Neural cell (in vitro differentiated cells): ENCODE measurements at regions not wholly inside any gene's neighbourhood (a gene's known extent, or its start where the extent isn't known, plus 50 kb on each side); places are given as distances from the start of the nearest gene placed in this dataset.

Experiments used
- H2AFZ ChIP-seq: fragments of 200-600, 300-800 bp; sonication (generic), shearing (Covaris generic); 2 replicates; pipeline ENCODE4 v1.6.0; 2014; ENCODE audit warnings: low read depth, mild to moderate bottlenecking, antibody characterized with exemption, low read length, moderate library complexity
- H3F3A ChIP-seq: fragments of 200-600 bp; shearing (Covaris generic); 2 replicates; pipeline ENCODE4 v1.6.1; 2016; ENCODE audit warnings: mild to moderate bottlenecking, moderate library complexity, mixed read lengths, antibody characterized with exemption, low read length; ENCODE audit not compliant: insufficient read depth, poor library complexity, severe bottlenecking
- H3K27ac ChIP-seq: fragments of 200-600, 300-800 bp; sonication (generic), shearing (Covaris generic); 2 replicates; pipeline ENCODE4 v1.5.1; 2014; ENCODE audit warnings: mild to moderate bottlenecking, low read length, moderate library complexity
- H3K27me3 ChIP-seq: fragments of 300-800, 200-600 bp; sonication (generic), shearing (Covaris generic); 2 replicates; pipeline ENCODE4 v1.6.0; 2014; ENCODE audit warnings: mild to moderate bottlenecking, low read depth, low read length, moderate library complexity; ENCODE audit not compliant: insufficient read depth
- H3K36me3 ChIP-seq: fragments of 300-800, 200-600 bp; sonication (generic), shearing (Covaris generic); 2 replicates; pipeline ENCODE4 v1.5.1; 2014; ENCODE audit warnings: mild to moderate bottlenecking, antibody characterized with exemption, low read length, moderate library complexity; ENCODE audit not compliant: insufficient read depth
- H3K4me2 ChIP-seq: fragments of 300-800, 200-600 bp; sonication (generic), shearing (Covaris generic); 2 replicates; pipeline ENCODE4 v1.6.0; 2014; ENCODE audit warnings: mild to moderate bottlenecking, low read length
- H3K4me3 ChIP-seq: fragments of 300-800, 200-600 bp; sonication (generic), shearing (Covaris generic); 2 replicates; pipeline ENCODE4 v1.5.1; 2014; ENCODE audit warnings: mild to moderate bottlenecking, low read length, moderate library complexity
- H3K79me2 ChIP-seq: fragments of 200-600 bp; shearing (Covaris generic); replicated peaks from 2 replicates; pipeline ENCODE4 v1.6.0; 2014; ENCODE audit warnings: mild to moderate bottlenecking, low read length, moderate library complexity; ENCODE audit not compliant: insufficient read depth
- H3K9ac ChIP-seq: fragments of 300-800, 200-600 bp; sonication (generic), shearing (Covaris generic); 2 replicates; pipeline ENCODE4 v1.6.1; 2016; ENCODE audit warnings: mild to moderate bottlenecking, low read length, mixed read lengths
- H3K9me2 ChIP-seq: fragments of 200-600 bp; shearing (Covaris generic); 2 replicates; pipeline ENCODE4 v1.6.1; 2016; ENCODE audit warnings: mild to moderate bottlenecking, low read length, mixed read lengths; ENCODE audit not compliant: insufficient read depth
- H3K9me3 ChIP-seq: fragments of 200-600, 300-800 bp; sonication (generic), shearing (Covaris generic); 2 replicates; pipeline ENCODE4 v1.6.1; 2016; ENCODE audit warnings: mild to moderate bottlenecking, mixed run types, low read length, moderate library complexity, mixed read lengths
- H4K20me1 ChIP-seq: fragments of 200-600 bp; shearing (Covaris generic); 2 replicates; pipeline ENCODE4 v1.6.1; 2016; ENCODE audit warnings: mild to moderate bottlenecking, mixed run types; ENCODE audit not compliant: insufficient read depth
- EP300 ChIP-seq: fragments of 450-650 bp; conservative IDR thresholded peaks from 2 replicates; pipeline ENCODE4 v1.6.1; 2014; ENCODE audit warnings: antibody characterized with exemption, mild to moderate bottlenecking, moderate library complexity; ENCODE audit not compliant: poor library complexity, severe bottlenecking
- EZH2 ChIP-seq: fragments of 200-600, 300-800 bp; shearing (Covaris generic), sonication (generic); IDR thresholded peaks from 2 replicates; pipeline ENCODE4 v1.6.1; 2014; ENCODE audit warnings: antibody characterized with exemption, low read length, borderline replicate concordance, mild to moderate bottlenecking; ENCODE audit not compliant: insufficient read depth, poor library complexity, severe bottlenecking
- MXI1 ChIP-seq: fragments of 450-650 bp; conservative IDR thresholded peaks from 2 replicates; pipeline ENCODE4 v1.6.1; 2014; ENCODE audit warnings: antibody characterized with exemption, mild to moderate bottlenecking; ENCODE audit not compliant: poor library complexity, severe bottlenecking
- POLR2AphosphoS5 ChIP-seq: IDR thresholded peaks from 2 replicates; pipeline ENCODE4 v1.6.1; 2012
- RAD21 ChIP-seq: fragments of 450-650 bp; conservative IDR thresholded peaks from 2 replicates; pipeline ENCODE4 v1.6.1; 2014; ENCODE audit warnings: antibody characterized with exemption, mild to moderate bottlenecking, moderate library complexity
- REST ChIP-seq: IDR thresholded peaks from 2 replicates; pipeline ENCODE4 v1.6.1; 2012; ENCODE audit warnings: borderline replicate concordance
- SMC3 ChIP-seq: fragments of 450-650 bp; conservative IDR thresholded peaks from 2 replicates; pipeline ENCODE4 v1.6.1; 2014; ENCODE audit warnings: antibody characterized with exemption, mild to moderate bottlenecking, moderate library complexity; ENCODE audit not compliant: poor library complexity
- TAF1 ChIP-seq: IDR thresholded peaks from 2 replicates; pipeline ENCODE4 v1.6.1; 2012; ENCODE audit warnings: low read depth
- TF ChIP-seq, protein P1 (sequence below): fragments of 450-650 bp; IDR thresholded peaks from 2 replicates; pipeline ENCODE4 v1.5.1; 2014; ENCODE audit warnings: antibody characterized with exemption, mild to moderate bottlenecking, moderate library complexity; ENCODE audit not compliant: poor library complexity, severe bottlenecking

DNA sequence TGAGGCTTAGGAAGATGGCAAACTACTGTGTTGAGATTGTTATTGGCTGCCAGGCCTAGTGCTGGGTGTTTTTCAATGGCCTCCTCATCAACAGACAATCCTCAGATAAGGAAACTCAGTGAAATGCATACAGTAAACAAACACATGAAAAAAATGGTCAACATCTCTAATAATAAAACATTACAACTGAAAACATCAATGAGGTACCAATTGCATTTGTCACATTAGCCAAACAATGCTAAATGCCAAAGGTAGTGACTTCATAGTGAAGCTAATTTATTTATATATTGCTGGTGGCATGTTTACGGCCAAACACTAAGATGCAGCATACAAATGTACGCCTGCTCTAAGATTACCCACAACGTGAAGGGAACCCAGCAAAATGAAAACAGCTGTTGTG is 224.0 kb upstream of the UBL3 start:
- H3K79me2 ChIP-seq: no peaks in the 10 kb centered on the region
- H3K9me3 ChIP-seq: no peaks in the 10 kb centered on the region
- no peak overlapping the region for H3K4me3 ChIP-seq
- no peaks in the 10 kb centered on the region for H4K20me1 ChIP-seq
- no peaks in the 10 kb centered on the region for H3K36me3 ChIP-seq
- H3K9me2 ChIP-seq: no peaks in the 10 kb centered on the region
- no peaks in the 10 kb centered on the region for H3F3A ChIP-seq
- H2AFZ ChIP-seq: no peak overlapping the region
- TF ChIP-seq MXI1 (no peak), TAF1 (no peak), POLR2AphosphoS5 (no peak), SMC3 (no peak), REST (no peak), EP300 (no peak), EZH2 (no peak), RAD21 (no peak)
- TF ChIP-seq, protein P1, sequence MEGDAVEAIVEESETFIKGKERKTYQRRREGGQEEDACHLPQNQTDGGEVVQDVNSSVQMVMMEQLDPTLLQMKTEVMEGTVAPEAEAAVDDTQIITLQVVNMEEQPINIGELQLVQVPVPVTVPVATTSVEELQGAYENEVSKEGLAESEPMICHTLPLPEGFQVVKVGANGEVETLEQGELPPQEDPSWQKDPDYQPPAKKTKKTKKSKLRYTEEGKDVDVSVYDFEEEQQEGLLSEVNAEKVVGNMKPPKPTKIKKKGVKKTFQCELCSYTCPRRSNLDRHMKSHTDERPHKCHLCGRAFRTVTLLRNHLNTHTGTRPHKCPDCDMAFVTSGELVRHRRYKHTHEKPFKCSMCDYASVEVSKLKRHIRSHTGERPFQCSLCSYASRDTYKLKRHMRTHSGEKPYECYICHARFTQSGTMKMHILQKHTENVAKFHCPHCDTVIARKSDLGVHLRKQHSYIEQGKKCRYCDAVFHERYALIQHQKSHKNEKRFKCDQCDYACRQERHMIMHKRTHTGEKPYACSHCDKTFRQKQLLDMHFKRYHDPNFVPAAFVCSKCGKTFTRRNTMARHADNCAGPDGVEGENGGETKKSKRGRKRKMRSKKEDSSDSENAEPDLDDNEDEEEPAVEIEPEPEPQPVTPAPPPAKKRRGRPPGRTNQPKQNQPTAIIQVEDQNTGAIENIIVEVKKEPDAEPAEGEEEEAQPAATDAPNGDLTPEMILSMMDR: no peak
- no peak overlapping the region for H3K9ac ChIP-seq
- no peaks in the 10 kb centered on the region for H3K27me3 ChIP-seq
- no peak overlapping the region for H3K4me2 ChIP-seq
- no peak overlapping the region for H3K27ac ChIP-seq

DNA sequence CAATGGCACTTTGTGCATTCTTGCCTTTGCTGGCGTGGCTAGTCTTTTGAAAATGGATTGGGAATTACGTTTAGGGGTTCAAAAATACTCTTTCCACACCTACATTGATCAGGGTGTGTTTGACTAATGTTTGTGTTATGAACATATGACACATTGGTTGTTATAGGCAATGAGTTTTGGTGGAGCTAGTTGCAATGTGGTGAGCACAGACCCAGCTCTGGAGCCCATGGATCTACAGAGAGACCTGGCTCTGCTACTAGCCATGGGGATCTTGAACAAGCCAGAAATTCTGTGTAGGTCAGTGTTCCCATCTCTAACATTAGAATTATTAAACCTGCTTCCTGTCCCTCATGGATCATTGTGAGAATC is 222.4 kb upstream of the UBL3 start:
- Histone ChIP-seq H3K79me2 (no peaks in the 10 kb centered on the region), H3K4me3 (no peak overlapping the region), H3K36me3 (no peaks in the 10 kb centered on the region), H3K4me2 (no peak overlapping the region), H3K9me2 (no peaks in the 10 kb centered on the region), H3K27me3 (no peaks in the 10 kb centered on the region), H3K27ac (no peak overlapping the region), H3K9me3 (no peaks in the 10 kb centered on the region), H3F3A (no peaks in the 10 kb centered on the region), H4K20me1 (no peaks in the 10 kb centered on the region), H2AFZ (no peak overlapping the region), H3K9ac (no peak overlapping the region)
- TF ChIP-seq, protein P1: no peak
- TF ChIP-seq EP300 (no peak), TAF1 (no peak)
